D341Med (cell line): ENCODE measurements at regions not wholly inside any gene's neighbourhood (a gene's known extent, or its start where the extent isn't known, plus 50 kb on each side); places are given as distances from the start of the nearest gene placed in this dataset.

Experiments used
- DNase-seq: peaks from one replicate; pipeline ENCODE4 v3.0.0; 2012; ENCODE audit warnings: low spot score

GRCh38 chr11:97428247-97428790 is 1038.5 kb downstream of the JRKL start:
- no peak for DNase-seq

GRCh38 chr11:97430877-97431276 is 1041.1 kb downstream of the JRKL start:
- no peak for DNase-seq

DNA sequence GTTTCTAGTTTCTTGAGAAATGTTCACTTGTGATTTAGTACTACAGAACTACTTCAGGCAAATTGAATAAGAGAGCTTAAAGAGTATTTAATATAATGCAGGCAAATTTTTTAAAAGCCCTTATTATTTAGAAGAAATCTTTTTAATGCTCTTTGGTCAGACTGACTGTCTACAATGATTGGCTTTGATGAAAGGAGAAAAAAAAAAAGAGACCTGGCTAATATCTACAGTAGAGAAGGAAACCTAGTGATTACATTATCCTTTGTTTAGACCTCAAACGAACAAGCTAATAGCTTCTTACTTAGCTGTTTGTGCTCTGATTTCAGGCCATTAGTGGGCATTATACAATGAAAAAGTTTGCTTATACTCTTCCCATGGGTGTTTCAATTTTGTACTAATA is 1043.1 kb downstream of the JRKL start:
- no peak for DNase-seq

GRCh38 chr11:97445561-97445960 is 1055.7 kb downstream of the JRKL start:
- DNase-seq, result no peak

DNA sequence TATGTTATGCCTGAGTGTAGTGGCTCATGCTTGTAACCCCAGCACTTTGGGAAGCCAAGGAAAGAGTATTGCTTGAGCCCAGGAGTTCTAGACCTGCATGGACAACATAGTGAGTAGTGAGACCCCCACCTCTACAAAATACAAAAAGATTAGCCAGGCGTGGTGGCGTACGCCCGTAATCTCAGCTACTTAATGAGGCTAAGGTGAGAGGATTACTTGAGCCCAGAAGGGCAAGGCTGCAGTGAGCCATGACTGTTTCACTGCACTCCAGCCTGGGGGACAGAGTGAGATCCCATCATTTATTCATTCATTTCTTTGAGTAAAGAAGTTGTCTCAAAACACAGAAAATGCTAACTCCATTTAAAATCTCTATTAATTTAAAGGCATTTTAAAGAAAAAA is 1061.6 kb downstream of the JRKL start:
- DNase-seq, result no peak

- no peak for DNase-seq
Observed at GRCh38 chr11:97454988-97455387, 1065.2 kb downstream of the JRKL start.

DNA sequence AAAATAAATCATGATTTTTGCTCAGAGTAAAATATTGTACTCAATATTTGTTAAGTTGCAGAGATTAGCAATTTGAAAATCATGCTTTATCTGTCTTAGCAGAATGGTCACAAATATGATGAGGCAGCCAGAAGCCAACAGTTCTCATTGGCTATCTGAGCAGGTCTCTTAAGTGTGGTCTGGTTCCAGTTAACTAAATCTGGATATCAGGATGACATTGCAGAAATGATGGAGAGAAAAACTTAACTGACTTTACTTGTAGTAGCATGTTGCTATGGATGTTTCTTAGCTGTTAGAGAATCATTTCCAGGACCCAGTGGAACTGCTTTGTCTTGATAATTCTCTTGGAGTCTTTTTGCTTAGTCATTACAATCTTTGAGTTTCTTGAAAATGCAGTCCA is 1070.3 kb downstream of the JRKL start:
- no peak for DNase-seq

GRCh38 chr11:97461044-97461880 is 1071.4 kb downstream of the JRKL start:
- no peak for DNase-seq

DNA sequence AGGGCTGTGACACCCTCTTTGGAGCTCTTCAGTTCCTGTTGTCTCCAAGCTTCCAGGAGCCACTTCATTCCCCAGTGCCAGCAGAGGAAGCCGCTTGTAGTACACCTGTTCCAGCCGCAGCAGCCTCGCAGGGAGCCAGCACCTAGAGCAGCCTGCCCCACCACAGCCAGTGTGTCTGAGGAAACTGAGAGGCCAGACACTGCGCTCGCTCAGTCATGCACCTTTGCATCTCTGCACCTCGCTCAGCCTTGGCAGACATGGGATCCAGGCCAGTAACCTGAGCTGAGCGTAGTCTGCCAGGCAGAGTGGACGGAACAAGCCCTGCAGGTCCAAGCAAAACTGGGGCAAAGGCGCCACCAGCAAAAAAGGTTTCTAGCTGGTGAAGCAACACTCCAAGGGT is 1072.1 kb downstream of the JRKL start:
- DNase-seq, result no peak

DNA sequence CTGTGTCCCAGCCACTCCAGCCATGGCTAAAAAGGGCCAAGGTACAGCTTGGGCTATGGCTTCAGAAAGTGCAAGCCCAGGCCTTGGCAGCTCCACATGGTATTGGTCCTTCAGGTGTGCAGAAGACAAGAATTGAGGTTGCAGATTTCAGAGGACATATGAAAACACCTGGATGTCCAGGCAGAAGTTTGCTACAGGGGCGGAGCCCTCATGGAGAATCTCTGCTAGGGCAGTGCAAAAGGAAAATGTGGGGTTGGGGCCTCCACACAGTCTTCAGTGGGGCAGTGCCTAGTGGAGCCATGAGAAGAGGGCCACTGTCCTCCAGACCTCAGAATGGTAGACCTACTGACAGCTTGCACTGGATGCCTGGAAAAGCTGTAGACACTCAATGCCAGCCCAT is 1074.1 kb downstream of the JRKL start:
- DNase-seq, result no peak

DNA sequence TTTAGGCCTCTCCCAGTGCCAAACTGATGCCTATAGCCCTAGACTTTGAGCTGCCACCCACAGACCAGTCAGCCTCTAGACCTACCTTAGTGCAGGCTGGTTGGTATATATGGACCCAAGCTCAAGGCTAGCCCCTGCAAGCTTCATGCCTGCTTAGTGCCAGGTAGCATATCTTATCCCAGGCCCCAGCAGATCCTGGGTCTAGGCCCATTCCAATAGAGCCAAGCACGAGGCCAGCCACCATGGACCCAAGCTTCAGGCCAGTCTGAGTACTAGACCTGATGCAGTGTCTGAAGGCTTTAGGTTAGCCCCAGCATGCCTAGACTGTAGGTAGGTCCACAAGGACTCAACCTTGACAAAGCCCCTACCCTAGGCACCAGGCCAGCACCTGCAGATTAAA is 1081.7 kb downstream of the JRKL start:
- no peak for DNase-seq

DNA sequence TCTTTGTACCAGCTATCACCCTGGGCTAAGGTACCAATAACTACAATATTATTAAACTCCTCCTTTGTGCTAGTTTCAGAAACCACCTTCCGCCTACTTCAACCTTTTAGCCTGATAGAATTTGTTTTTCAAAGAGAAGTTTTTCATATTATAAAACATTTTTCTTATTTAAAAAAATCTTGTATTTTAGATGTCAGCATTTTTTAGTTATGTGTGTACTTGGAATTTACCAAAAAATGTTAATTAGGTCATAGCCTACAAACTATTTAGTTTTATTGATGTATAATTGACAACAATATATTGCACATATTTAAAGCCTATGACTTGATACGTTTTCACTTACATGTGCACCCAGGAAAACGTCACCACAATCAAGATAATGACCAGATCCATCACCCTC is 1097.6 kb downstream of the JRKL start:
- DNase-seq, result no peak

DNA sequence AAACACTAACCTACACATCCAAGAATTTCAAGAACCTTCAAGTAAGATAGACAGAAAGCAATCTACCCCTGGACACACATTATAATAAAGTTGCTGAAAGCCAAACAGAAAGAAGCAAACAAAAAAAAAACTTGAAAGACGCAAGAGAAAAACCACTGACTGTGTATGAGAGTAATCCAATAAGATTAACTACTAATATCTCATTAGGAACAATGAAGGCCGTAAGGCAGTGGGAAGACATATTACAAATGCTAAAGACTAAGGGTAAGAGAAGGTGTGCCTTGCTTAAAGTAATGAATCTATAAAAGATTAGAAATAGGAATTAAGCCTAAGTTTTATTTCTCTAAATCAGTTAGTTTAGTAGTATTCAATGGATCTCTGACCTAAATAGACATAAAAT is 1109.1 kb downstream of the JRKL start:
- no peak for DNase-seq

GRCh38 chr11:97502201-97502600 is 1112.4 kb downstream of the JRKL start:
- no peak for DNase-seq

- DNase-seq, result no peak
Observed at GRCh38 chr11:97506076-97506759, 1116.4 kb downstream of the JRKL start.

DNA sequence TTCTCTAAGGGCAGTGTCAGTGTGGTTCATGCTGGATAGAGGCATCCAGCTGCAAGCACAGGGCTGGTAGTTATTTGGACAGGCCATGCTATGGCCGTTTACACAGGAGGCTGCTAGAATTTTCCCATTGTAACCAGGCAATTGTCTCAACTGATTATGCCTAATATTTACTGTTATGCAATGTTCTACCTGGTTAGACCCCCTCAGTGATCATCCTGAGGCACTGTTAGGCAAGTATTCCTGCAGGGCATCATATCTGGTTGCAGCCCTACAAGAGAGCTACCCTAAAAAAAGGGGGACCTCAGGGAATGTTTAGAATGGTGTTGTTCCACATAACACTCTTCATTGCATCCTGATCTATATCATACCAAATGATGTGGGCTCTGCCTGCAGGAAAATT is 1124.6 kb downstream of the JRKL start:
- DNase-seq, result no peak

DNA sequence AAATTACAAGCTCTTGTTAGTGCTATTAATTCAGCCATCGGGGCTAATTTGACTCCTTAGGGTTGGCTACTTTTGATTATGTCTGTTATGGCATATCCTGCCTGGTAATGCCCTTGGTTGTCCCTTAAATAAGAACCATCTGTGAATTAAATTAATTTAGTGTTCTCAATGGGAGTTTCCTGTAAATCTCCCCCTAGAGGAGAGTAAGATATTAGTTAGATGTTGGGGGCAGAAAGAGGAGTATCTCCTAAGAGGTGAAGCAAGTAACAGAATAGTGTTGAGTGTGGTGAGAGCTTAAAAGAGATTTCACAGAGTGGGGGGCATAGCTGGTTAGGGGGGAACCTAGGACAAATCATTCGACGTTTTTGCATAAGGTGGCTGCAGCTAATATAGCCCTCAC is 1126.9 kb downstream of the JRKL start:
- DNase-seq, result no peak

DNA sequence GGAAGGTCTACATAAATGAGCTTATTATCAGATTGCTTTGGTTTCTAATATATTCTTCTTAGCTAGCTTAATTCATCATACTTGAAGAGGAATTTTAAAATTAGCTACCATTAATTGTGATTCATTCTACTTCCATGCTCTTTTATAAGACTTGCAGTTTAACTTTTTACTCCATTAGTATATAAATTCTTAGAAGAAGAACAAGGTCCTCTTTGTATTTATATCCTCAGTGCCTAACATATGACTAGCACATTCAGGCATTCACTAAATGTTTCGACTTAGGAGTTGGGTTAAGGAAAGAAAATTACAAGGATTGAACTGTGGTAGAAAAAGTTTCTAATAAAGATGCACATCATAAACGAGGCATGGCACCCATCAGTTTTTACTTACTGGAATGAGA is 1135.5 kb downstream of the JRKL start:
- no peak for DNase-seq

GRCh38 chr11:97537407-97538150 is 1147.8 kb downstream of the JRKL start:
- DNase-seq, result no peak

DNA sequence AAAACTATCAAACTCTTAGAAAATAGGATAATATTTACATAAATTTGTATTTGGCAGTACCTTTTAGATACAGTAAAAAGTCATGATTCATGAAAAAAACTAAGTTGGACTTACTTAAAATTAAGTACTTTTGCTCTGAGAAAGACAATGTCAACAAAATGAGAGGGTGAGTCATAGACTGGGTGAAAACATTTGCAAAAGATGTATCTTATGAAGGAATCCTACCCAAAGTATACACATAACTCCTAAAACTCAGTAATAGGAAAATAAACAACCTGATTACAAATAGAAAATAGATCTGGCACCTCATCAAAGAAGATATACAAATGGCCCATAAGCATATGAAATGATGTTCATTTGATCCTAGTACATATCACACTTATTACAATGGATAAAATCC is 1154.6 kb downstream of the JRKL start:
- no peak for DNase-seq

DNA sequence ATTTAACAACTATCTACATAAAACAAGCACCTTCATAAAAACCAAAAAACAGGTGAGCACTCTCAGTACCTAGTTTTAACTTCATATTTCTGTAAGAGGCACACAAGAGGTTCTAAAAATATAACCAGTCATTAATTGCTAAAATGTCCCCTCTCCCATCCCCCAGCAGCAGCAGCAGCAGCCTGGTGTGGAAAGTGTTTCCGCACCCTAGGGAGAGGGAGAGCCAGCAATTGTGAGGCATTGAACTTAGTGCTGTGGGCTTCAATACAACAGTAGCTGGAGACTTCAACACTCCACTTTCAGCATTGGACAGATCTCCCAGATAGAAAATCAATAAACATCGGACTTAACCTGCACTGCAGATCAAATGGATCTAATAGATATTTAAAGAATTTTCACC is 1158.5 kb downstream of the JRKL start:
- no peak for DNase-seq

DNA sequence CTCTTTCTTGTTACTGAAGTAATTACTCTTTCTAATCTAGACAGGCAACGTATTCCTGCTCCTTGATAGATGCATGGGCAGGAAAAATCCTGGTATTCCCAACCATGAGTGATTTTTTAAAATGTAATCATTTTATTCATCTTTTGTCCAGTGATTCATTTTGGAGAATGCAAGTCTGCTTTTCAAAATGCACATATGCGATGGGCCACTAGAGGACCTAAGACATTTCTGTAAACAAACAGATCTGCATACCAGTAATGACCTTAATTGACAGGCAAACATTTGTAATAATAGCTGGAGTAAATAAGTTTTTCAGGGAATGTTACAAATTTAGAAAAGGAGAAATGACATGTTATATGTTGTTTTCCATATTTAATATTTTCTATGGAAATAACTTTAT is 1167.6 kb downstream of the JRKL start:
- DNase-seq, result no peak

GRCh38 chr11:97567801-97568200 is 1178.0 kb downstream of the JRKL start:
- DNase-seq, result no peak
